WTC11 (cell line): ENCODE measurements at regions not wholly inside any gene's neighbourhood (a gene's known extent, or its start where the extent isn't known, plus 50 kb on each side); places are given as distances from the start of the nearest gene placed in this dataset.

Source experiments
- TF ChIP-seq, protein P1 (sequence below): sonication (generic); formaldehyde crosslinking; IDR thresholded peaks from 2 replicates; pipeline ENCODE4 v1.8.1; 2023; ENCODE audit warnings: mild to moderate bottlenecking, missing genetic modification reagents, moderate library complexity
- TF ChIP-seq, protein P2 (sequence below): fragments of 200-600 bp; IDR thresholded peaks from 2 replicates; pipeline ENCODE4 v1.8.0; 2022; ENCODE audit warnings: antibody characterized with exemption

GRCh38 chr4:135114079-135114478 lies 912.5 kb upstream of the PABPC4L start:
- TF ChIP-seq, protein P1, sequence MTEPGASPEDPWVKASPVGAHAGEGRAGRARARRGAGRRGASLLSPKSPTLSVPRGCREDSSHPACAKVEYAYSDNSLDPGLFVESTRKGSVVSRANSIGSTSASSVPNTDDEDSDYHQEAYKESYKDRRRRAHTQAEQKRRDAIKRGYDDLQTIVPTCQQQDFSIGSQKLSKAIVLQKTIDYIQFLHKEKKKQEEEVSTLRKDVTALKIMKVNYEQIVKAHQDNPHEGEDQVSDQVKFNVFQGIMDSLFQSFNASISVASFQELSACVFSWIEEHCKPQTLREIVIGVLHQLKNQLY (CRISPR knock-in tag): no peak
- TF ChIP-seq, protein P2, sequence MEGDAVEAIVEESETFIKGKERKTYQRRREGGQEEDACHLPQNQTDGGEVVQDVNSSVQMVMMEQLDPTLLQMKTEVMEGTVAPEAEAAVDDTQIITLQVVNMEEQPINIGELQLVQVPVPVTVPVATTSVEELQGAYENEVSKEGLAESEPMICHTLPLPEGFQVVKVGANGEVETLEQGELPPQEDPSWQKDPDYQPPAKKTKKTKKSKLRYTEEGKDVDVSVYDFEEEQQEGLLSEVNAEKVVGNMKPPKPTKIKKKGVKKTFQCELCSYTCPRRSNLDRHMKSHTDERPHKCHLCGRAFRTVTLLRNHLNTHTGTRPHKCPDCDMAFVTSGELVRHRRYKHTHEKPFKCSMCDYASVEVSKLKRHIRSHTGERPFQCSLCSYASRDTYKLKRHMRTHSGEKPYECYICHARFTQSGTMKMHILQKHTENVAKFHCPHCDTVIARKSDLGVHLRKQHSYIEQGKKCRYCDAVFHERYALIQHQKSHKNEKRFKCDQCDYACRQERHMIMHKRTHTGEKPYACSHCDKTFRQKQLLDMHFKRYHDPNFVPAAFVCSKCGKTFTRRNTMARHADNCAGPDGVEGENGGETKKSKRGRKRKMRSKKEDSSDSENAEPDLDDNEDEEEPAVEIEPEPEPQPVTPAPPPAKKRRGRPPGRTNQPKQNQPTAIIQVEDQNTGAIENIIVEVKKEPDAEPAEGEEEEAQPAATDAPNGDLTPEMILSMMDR: no peak
